ENCODE measurements at regions not wholly inside any gene's neighbourhood (a gene's known extent, or its start where the extent isn't known, plus 50 kb on each side); places are given as distances from the start of the nearest gene placed in this dataset.

DNA sequence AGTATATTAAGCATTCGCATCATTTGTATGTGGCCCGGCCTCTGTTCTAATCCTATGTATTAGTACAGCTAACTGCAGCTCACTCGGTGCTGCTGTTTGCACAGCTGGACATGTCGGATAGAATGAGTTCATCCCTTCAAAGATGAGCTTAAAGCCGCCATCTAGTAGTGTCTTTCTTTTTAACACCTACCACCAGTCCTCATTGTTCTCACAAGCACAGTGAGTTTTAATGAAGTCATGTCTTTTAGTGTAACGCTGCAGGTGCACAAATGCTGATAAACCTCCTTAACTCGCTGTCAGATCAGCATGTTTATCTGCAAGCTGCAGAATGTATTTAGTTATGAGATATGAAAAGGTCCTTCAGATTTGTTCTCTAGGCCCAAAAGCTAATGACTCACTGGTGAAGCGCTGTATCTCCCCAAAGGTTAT, 247.5 kb downstream of the MTERF1 start:
- no peak for TF ChIP-seq YY1 (IDR thresholded peaks at IDR 0.05; ENCODE audit: insufficient read depth, insufficient read length)
- no peak for TF ChIP-seq ZNF274 (IDR thresholded peaks at IDR 0.05; ENCODE audit: low read depth, low read length)
